Adrenal gland (tissue), 5 donors: ENCODE measurements at regions not wholly inside any gene's neighbourhood (a gene's known extent, or its start where the extent isn't known, plus 50 kb on each side); places are given as distances from the start of the nearest gene placed in this dataset.

ENCODE experiments used
- POLR2A ChIP-seq, 2 donors: fragments of 450-650 bp; IDR thresholded peaks; one replicate each; pipeline ENCODE4 v1.6.1; 2017; ENCODE audit warnings: antibody characterized with exemption in 2 of 2, mild to moderate bottlenecking in 2 of 2, moderate library complexity in 1 of 2
- TF ChIP-seq, protein P1 (sequence below), 6 experiments: fragments of 450-650 bp in 4 of 6; fragments of 200-600 bp in 2 of 6; sonication (generic) in 1 of 6; IDR thresholded peaks; 1 replicate in 5 of 6; 2 replicates in 1 of 6; pipeline versions ENCODE4 v1.5.1 to v1.8.0; 2016 to 2021; ENCODE audit warnings: antibody characterized with exemption in 6 of 6, mild to moderate bottlenecking in 2 of 6, moderate library complexity in 1 of 6
- donor health status: DM: no; HTN: no; CAD: no.

DNA sequence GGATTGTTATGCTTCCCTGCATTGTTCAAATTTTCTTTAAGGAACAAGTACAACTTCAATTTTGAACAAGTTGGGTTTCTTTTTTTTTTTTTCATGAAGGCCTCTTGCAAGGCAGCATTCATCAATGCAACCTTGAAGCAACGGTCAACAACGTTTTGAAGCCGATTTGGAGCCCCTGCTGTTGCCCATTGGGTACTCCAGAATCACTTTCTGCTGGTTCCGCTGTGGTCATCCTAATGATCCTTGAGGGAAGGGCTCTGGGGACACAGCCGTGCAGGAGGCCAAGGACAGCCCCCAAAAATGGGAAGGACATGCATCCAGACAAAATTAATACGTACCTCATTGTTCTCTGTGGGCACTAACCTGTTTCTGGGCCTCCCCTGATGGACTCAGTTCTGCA lies 84.6 kb upstream of the MGMT start:
- TF ChIP-seq, protein P1, sequence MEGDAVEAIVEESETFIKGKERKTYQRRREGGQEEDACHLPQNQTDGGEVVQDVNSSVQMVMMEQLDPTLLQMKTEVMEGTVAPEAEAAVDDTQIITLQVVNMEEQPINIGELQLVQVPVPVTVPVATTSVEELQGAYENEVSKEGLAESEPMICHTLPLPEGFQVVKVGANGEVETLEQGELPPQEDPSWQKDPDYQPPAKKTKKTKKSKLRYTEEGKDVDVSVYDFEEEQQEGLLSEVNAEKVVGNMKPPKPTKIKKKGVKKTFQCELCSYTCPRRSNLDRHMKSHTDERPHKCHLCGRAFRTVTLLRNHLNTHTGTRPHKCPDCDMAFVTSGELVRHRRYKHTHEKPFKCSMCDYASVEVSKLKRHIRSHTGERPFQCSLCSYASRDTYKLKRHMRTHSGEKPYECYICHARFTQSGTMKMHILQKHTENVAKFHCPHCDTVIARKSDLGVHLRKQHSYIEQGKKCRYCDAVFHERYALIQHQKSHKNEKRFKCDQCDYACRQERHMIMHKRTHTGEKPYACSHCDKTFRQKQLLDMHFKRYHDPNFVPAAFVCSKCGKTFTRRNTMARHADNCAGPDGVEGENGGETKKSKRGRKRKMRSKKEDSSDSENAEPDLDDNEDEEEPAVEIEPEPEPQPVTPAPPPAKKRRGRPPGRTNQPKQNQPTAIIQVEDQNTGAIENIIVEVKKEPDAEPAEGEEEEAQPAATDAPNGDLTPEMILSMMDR (IDR thresholded peaks at IDR 0.05), result no peak
- no peak for TF ChIP-seq POLR2A (IDR thresholded peaks at IDR 0.05)
